NAMALWA (cell line): ENCODE measurements at regions not wholly inside any gene's neighbourhood (a gene's known extent, or its start where the extent isn't known, plus 50 kb on each side); places are given as distances from the start of the nearest gene placed in this dataset.

Source experiments
- DNase-seq: peaks from one replicate; pipeline ENCODE4 v3.0.0-alpha.2; 2015; ENCODE audit warnings: low spot score

- DNase-seq = no peak
Measured at GRCh38 chr18:32621034-32621433, 150.4 kb upstream of the GAREM1 start.

GRCh38 chr18:32618546-32618945 is 147.9 kb upstream of the GAREM1 start:
- no peak for DNase-seq

- DNase-seq = no peak
Measured at GRCh38 chr18:32613821-32614220, 143.1 kb upstream of the GAREM1 start.

- no peak for DNase-seq
Measured at GRCh38 chr18:32612651-32613050, 142.0 kb upstream of the GAREM1 start.

- DNase-seq = no peak
Measured at GRCh38 chr18:32610176-32610575, 139.5 kb upstream of the GAREM1 start.

GRCh38 chr18:32607816-32608215 is 137.1 kb upstream of the GAREM1 start:
- no peak for DNase-seq

GRCh38 chr18:32598144-32598543 is 127.5 kb upstream of the GAREM1 start:
- no peak for DNase-seq

GRCh38 chr18:32596501-32596900 is 125.8 kb upstream of the GAREM1 start:
- DNase-seq = no peak

GRCh38 chr18:32595832-32596231 is 125.2 kb upstream of the GAREM1 start:
- DNase-seq = no peak

GRCh38 chr18:32588191-32588590 is 117.5 kb upstream of the GAREM1 start:
- no peak for DNase-seq

GRCh38 chr18:32583431-32583830 is 112.7 kb upstream of the GAREM1 start:
- DNase-seq = no peak

GRCh38 chr18:32582455-32582854 is 111.8 kb upstream of the GAREM1 start:
- no peak for DNase-seq

- DNase-seq = no peak
Measured at GRCh38 chr18:32577561-32577960, 106.9 kb upstream of the GAREM1 start.

- DNase-seq = peak; percentile 57
Measured at GRCh38 chr18:32576296-32576916, 105.7 kb upstream of the GAREM1 start.

GRCh38 chr18:32566960-32567359 is 96.3 kb upstream of the GAREM1 start:
- DNase-seq = no peak

GRCh38 chr18:32553640-32554365 is 83.1 kb upstream of the GAREM1 start:
- no peak for DNase-seq

- DNase-seq = no peak
Measured at GRCh38 chr18:32553174-32553573, 82.5 kb upstream of the GAREM1 start.

- peak; percentile 81 for DNase-seq
Measured at GRCh38 chr18:32552421-32553030, 81.8 kb upstream of the GAREM1 start.

- DNase-seq = peak; percentile 11
Measured at GRCh38 chr18:32550963-32551362, 80.3 kb upstream of the GAREM1 start.

GRCh38 chr18:32549248-32550110 is 78.8 kb upstream of the GAREM1 start:
- peak; percentile 78 for DNase-seq

- no peak for DNase-seq
Measured at GRCh38 chr18:32548688-32549087, 78.0 kb upstream of the GAREM1 start.

GRCh38 chr18:32545631-32546030 is 74.9 kb upstream of the GAREM1 start:
- no peak for DNase-seq
